K562 (cell line): ENCODE measurements at regions not wholly inside any gene's neighbourhood (a gene's known extent, or its start where the extent isn't known, plus 50 kb on each side); places are given as distances from the start of the nearest gene placed in this dataset.

Source experiments
- ATAC-seq: fragments of 200-7000 bp; cut with Tn5 transposase; 3 replicates; pipeline ENCODE4 v1.9.1; 2020; ENCODE audit warnings: moderate library complexity
- BruUV-seq: library from RNA; stranded (reverse); fragments of 400-500 nt; replicated peaks from 2 replicates; lab custom pipeline; 2021; lab: Mats Ljungman, UMichigan
- CTCF ChIA-PET: fragments of 300-600 bp; formaldehyde crosslinking; extraction: SDS; loops from one replicate; lab custom pipeline; 2021; ENCODE audit warnings: low intra/inter-chr PET ratio; lab: Yijun Ruan, JAX
- POLR2A ChIA-PET: fragments of 300-600, 350-650 bp; sonication (Branson Sonifier 250); formaldehyde crosslinking; extraction: SDS; loops from one replicate; lab custom pipeline; 2021; ENCODE audit warnings: antibody characterized with exemption, inconsistent platforms; lab: Yijun Ruan, JAX
- DNase-seq, 4 experiments: peaks; one replicate each; pipeline versions ENCODE4 v3.0.0 to v3.0.0-alpha.2; 2011 to 2018; ENCODE audit warnings: low spot score in 3 of 4, mixed read lengths in 3 of 4; ENCODE audit errors: extremely low read depth in 1 of 4
- FAIRE-seq: peaks from 2 replicates; lab custom pipeline; 2011; peaks lifted over from hg19 to GRCh38; lab: Jason Lieb, UNC
- H2AFZ ChIP-seq: 2 replicates; pipeline ENCODE4 v1.6.0; 2011; ENCODE audit warnings: low read depth, low read length, control low read depth, inconsistent platforms
- H3K27ac ChIP-seq: fragments of 200-600 bp; 3 replicates; pipeline ENCODE4 v1.8.0; 2011; ENCODE audit warnings: low read depth, mild to moderate bottlenecking, control low read depth, inconsistent platforms, low read length, moderate library complexity, mixed read lengths; ENCODE audit errors: extremely low read depth
- H3K27me3 ChIP-seq, 2 experiments: fragments of 300-600 bp in 1 of 2; 2 replicates in 1 of 2; 3 replicates in 1 of 2; pipeline versions ENCODE4 v1.6.0 to v1.8.0; 2011; ENCODE audit warnings: inconsistent platforms in 2 of 2, low read length in 2 of 2, mild to moderate bottlenecking in 1 of 2, mixed read lengths in 1 of 2, moderate library complexity in 1 of 2; ENCODE audit not compliant: control insufficient read depth in 2 of 2, insufficient read depth in 2 of 2
- H3K36me3 ChIP-seq: fragments of 300-600 bp; 3 replicates; pipeline ENCODE4 v1.8.0; 2011; ENCODE audit warnings: mild to moderate bottlenecking, low read length, inconsistent platforms; ENCODE audit not compliant: control insufficient read depth, insufficient read depth
- H3K4me1 ChIP-seq, 2 experiments: fragments of 200-600 bp in 1 of 2; replicated peaks in 1 of 2; 2 replicates in 1 of 2; 3 replicates in 1 of 2; pipeline versions ENCODE4 v1.5.1 to v1.8.0; 2011; ENCODE audit warnings: inconsistent platforms in 2 of 2, low read length in 2 of 2, mild to moderate bottlenecking in 1 of 2, mixed read lengths in 1 of 2, moderate library complexity in 1 of 2; ENCODE audit not compliant: control insufficient read depth in 2 of 2, insufficient read depth in 2 of 2
- H3K4me2 ChIP-seq: 2 replicates; pipeline ENCODE4 v1.6.1; 2011; ENCODE audit warnings: low read length, control low read depth, inconsistent platforms, mixed read lengths; ENCODE audit not compliant: insufficient read depth
- H3K4me3 ChIP-seq: fragments of 200-600 bp; sonication (generic), shearing (Covaris generic); 2 replicates; pipeline ENCODE4 v1.5.1; 2016; ENCODE audit warnings: control low read depth, inconsistent platforms
- H3K79me2 ChIP-seq: fragments of 200-600 bp; 3 replicates; pipeline ENCODE4 v1.8.0; 2011; ENCODE audit warnings: low read length, inconsistent platforms; ENCODE audit not compliant: control insufficient read depth, insufficient read depth
- H3K9ac ChIP-seq, 2 experiments: 2 replicates each; pipeline versions ENCODE4 v1.6.0 to v1.6.1; 2011; ENCODE audit warnings: low read depth in 2 of 2, low read length in 2 of 2, control low read depth in 1 of 2, inconsistent platforms in 1 of 2, mild to moderate bottlenecking in 1 of 2, mixed read lengths in 1 of 2; ENCODE audit not compliant: insufficient read depth in 1 of 2
- H3K9me1 ChIP-seq: one replicate; pipeline ENCODE4 v1.6.0; 2011; ENCODE audit warnings: inconsistent platforms, mild to moderate bottlenecking, low read length, moderate library complexity; ENCODE audit not compliant: control insufficient read depth, insufficient read depth
- H3K9me3 ChIP-seq: replicated peaks from 2 replicates; pipeline ENCODE4 v1.5.1; 2011; ENCODE audit warnings: low read depth, low read length, inconsistent platforms; ENCODE audit not compliant: control insufficient read depth, insufficient read depth
- H4K20me1 ChIP-seq: replicated peaks from 2 replicates; pipeline ENCODE4 v1.6.1; 2011; ENCODE audit warnings: low read length, inconsistent platforms, mixed read lengths; ENCODE audit not compliant: control insufficient read depth, insufficient read depth
- RAD21 ChIP-seq, 2 experiments: fragments of 250-450 bp in 1 of 2; fragments of 450-650 bp in 1 of 2; sonication (Bioruptor Pico) in 1 of 2; formaldehyde crosslinking in 1 of 2; IDR thresholded peaks in 1 of 2; conservative IDR thresholded peaks in 1 of 2; 2 replicates each; pipeline versions ENCODE4 v1.4.0 to v1.8.0; 2020 to 2022; ENCODE audit warnings: mild to moderate bottlenecking in 2 of 2, moderate library complexity in 1 of 2
- SMC3 ChIP-seq: conservative IDR thresholded peaks from 2 replicates; pipeline ENCODE4 v1.6.1; 2011; ENCODE audit warnings: low read depth, low read length, improper control_type of control experiment; ENCODE audit not compliant: insufficient read depth
- ZNF586 ChIP-seq: fragments of 450-650 bp; formaldehyde crosslinking; conservative IDR thresholded peaks from 2 replicates; pipeline ENCODE4 v1.4.0; 2020; ENCODE audit warnings: mild to moderate bottlenecking, moderate library complexity
- WGBS: fragments of 100-300 bp; shearing (Covaris generic); methylation state at CpG from one replicate; pipeline ENCODE4 v1.1.6; 2016; ENCODE audit warnings: low coverage, mixed read lengths; ENCODE audit not compliant: insufficient coverage; ENCODE audit errors: missing lambda C conversion rate; 5-methylcytosine and 5-hydroxymethylcytosine counted together
- in situ Hi-C: fragments of 300-500 bp; cut with MboI; formaldehyde crosslinking; loops from 4 replicates; pipeline ENCODE4 v1.15.0; 2018; ENCODE audit warnings: inconsistent platforms, mixed read lengths
- intact Hi-C: fragments of 100-400 bp; cut with micrococcal nuclease; formaldehyde crosslinking; loops from 2 replicates; pipeline ENCODE4 v1.14.2; 2022
- TF ChIP-seq, protein P1 (sequence below), 2 experiments: fragments of 450-650 bp; formaldehyde crosslinking in 1 of 2; IDR thresholded peaks; 2 replicates each; pipeline versions ENCODE4 v1.4.0 to v1.6.1; 2014 to 2020; ENCODE audit warnings: mild to moderate bottlenecking in 2 of 2, borderline replicate concordance in 1 of 2, low read depth in 1 of 2
- TF ChIP-seq, protein P2 (sequence below): fragments of 450-650 bp; formaldehyde crosslinking; IDR thresholded peaks from 2 replicates; pipeline ENCODE4 v1.4.0; 2020; ENCODE audit warnings: mild to moderate bottlenecking, moderate library complexity
- TF ChIP-seq, protein P3 (sequence below), 3 experiments: IDR thresholded peaks in 2 of 3; conservative IDR thresholded peaks in 1 of 3; 2 replicates each; pipeline ENCODE4 v1.5.1; 2011 to 2012; ENCODE audit warnings: low read length in 3 of 3, mild to moderate bottlenecking in 3 of 3, control low read depth in 2 of 3, improper control_type of control experiment in 1 of 3, inconsistent platforms in 1 of 3, low read depth in 1 of 3, mixed read lengths in 1 of 3, moderate library complexity in 1 of 3; ENCODE audit not compliant: insufficient read depth in 2 of 3

DNA sequence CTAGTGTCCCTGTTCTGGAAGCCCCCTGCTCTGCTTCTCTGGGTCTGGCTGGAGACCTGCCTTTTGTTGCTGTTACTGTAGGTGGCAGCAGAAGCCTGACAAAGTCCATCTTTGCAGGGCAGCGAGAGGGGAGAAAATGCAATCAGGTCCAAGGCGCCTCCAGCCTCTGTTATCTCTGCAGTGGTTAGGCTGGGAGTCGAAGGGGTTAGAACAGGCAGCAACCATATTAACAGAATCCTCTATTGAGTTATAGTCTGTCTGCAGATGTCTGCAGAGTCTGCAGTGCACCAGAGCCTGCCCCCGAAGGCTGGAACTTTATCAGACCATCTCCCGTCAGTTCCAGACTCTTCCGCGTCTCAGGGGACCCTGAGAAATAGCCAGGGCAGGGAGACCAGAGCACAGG, 404.9 kb upstream of the EEF2KMT start:
- Histone ChIP-seq H3K27me3 (no peaks in the 10 kb centered on the region; a peak in 1 of 5 replicates), H3K27ac (no peak overlapping the region), H3K9me1 (no peaks in the 10 kb centered on the region), H3K36me3 (no peaks in the 10 kb centered on the region), H4K20me1 (0 out of 2 replicates have a peak, but pooled peaks cover 4% of the 10 kb centered on the region), H2AFZ (no peak overlapping the region), H3K4me1 (no peaks in the 10 kb centered on the region), H3K79me2 (no peaks in the 10 kb centered on the region), H3K4me3 (no peak overlapping the region), H3K9ac (no peak overlapping the region), H3K4me2 (no peak overlapping the region), H3K9me3 (no peaks in the 10 kb centered on the region)
- BruUV-seq: no TSS peak
- 3% methylated on average over 7 of the region's 7 CpGs for WGBS
- peak; percentile 64 for FAIRE-seq
- ATAC-seq: peak; percentile 86
- intact Hi-C loops: loop anchor here (5.0 kb wide), 2 partner anchors 115 to 1140 kb away; no protein-coding TSS in a partner anchor
- TF ChIP-seq SMC3 (peak; percentile 59; the same call in 1 of the 2 replicates), RAD21 (CRISPR knock-in tag; conservative IDR thresholded peaks at IDR 0.05 in 1 of 2, IDR thresholded peaks at IDR 0.05 in 1 of 2) (peak; percentile 40 to 68), ZNF586 (no peak)
- TF ChIP-seq, protein P1, sequence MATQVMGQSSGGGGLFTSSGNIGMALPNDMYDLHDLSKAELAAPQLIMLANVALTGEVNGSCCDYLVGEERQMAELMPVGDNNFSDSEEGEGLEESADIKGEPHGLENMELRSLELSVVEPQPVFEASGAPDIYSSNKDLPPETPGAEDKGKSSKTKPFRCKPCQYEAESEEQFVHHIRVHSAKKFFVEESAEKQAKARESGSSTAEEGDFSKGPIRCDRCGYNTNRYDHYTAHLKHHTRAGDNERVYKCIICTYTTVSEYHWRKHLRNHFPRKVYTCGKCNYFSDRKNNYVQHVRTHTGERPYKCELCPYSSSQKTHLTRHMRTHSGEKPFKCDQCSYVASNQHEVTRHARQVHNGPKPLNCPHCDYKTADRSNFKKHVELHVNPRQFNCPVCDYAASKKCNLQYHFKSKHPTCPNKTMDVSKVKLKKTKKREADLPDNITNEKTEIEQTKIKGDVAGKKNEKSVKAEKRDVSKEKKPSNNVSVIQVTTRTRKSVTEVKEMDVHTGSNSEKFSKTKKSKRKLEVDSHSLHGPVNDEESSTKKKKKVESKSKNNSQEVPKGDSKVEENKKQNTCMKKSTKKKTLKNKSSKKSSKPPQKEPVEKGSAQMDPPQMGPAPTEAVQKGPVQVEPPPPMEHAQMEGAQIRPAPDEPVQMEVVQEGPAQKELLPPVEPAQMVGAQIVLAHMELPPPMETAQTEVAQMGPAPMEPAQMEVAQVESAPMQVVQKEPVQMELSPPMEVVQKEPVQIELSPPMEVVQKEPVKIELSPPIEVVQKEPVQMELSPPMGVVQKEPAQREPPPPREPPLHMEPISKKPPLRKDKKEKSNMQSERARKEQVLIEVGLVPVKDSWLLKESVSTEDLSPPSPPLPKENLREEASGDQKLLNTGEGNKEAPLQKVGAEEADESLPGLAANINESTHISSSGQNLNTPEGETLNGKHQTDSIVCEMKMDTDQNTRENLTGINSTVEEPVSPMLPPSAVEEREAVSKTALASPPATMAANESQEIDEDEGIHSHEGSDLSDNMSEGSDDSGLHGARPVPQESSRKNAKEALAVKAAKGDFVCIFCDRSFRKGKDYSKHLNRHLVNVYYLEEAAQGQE (IDR thresholded peaks at IDR 0.05; ENCODE audit: borderline replicate concordance): peak; percentile 53
- TF ChIP-seq, protein P1 (CRISPR knock-in tag; IDR thresholded peaks at IDR 0.05; ENCODE audit: low read depth): no peak
- TF ChIP-seq, protein P2, sequence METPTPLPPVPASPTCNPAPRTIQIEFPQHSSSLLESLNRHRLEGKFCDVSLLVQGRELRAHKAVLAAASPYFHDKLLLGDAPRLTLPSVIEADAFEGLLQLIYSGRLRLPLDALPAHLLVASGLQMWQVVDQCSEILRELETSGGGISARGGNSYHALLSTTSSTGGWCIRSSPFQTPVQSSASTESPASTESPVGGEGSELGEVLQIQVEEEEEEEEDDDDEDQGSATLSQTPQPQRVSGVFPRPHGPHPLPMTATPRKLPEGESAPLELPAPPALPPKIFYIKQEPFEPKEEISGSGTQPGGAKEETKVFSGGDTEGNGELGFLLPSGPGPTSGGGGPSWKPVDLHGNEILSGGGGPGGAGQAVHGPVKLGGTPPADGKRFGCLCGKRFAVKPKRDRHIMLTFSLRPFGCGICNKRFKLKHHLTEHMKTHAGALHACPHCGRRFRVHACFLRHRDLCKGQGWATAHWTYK (CRISPR knock-in tag): no peak
- TF ChIP-seq, protein P3, sequence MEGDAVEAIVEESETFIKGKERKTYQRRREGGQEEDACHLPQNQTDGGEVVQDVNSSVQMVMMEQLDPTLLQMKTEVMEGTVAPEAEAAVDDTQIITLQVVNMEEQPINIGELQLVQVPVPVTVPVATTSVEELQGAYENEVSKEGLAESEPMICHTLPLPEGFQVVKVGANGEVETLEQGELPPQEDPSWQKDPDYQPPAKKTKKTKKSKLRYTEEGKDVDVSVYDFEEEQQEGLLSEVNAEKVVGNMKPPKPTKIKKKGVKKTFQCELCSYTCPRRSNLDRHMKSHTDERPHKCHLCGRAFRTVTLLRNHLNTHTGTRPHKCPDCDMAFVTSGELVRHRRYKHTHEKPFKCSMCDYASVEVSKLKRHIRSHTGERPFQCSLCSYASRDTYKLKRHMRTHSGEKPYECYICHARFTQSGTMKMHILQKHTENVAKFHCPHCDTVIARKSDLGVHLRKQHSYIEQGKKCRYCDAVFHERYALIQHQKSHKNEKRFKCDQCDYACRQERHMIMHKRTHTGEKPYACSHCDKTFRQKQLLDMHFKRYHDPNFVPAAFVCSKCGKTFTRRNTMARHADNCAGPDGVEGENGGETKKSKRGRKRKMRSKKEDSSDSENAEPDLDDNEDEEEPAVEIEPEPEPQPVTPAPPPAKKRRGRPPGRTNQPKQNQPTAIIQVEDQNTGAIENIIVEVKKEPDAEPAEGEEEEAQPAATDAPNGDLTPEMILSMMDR (IDR thresholded peaks at IDR 0.05 in 2 of 3, conservative IDR thresholded peaks at IDR 0.05 in 1 of 3; ENCODE audit: insufficient read depth in 2 of 3, low read depth in 1 of 3, low read length in 3 of 3): peak; percentile 62 to 69 (median 68)
- in situ Hi-C loops: no loop called here
- DNase-seq: peak; percentile 34 to 55 (median 43)
- ChIA-PET CTCF (interaction anchor here (0.6 to 1.7 kb wide), 4 partner anchors 114 to 1181 kb away, joined by 3 to 4 read pairs (median 3); no protein-coding TSS in a partner anchor), POLR2A (no interaction called here)
